Upper lobe of left lung (tissue), 6 donors: ENCODE measurements at regions not wholly inside any gene's neighbourhood (a gene's known extent, or its start where the extent isn't known, plus 50 kb on each side); places are given as distances from the start of the nearest gene placed in this dataset.

Experiments
- ATAC-seq, 2 donors: fragments of 200-7000 bp; cut with Tn5 transposase; one replicate each; pipeline ENCODE4 v1.9.1; 2022; ENCODE audit warnings: mild to moderate bottlenecking in 2 of 2, moderate library complexity in 2 of 2; ENCODE audit not compliant: low FRiP score in 2 of 2
- DNase-seq, 2 donors: peaks; one replicate each; pipeline ENCODE4 v3.0.0-alpha.2; 2019 to 2020
- H3K27ac ChIP-seq, 4 donors: fragments of 200-600 bp; sonication (generic); one replicate each; pipeline ENCODE4 v1.5.1; 2016 to 2019
- H3K27me3 ChIP-seq, 4 donors: fragments of 200-600 bp; sonication (generic); one replicate each; pipeline ENCODE4 v1.5.1; 2017 to 2019
- H3K36me3 ChIP-seq, 4 donors: fragments of 200-600 bp; sonication (generic); one replicate each; pipeline ENCODE4 v1.5.1; 2016 to 2019
- H3K4me1 ChIP-seq, 4 donors: fragments of 200-600 bp; sonication (generic); one replicate each; pipeline ENCODE4 v1.5.1; 2018 to 2019
- H3K4me3 ChIP-seq, 4 donors: fragments of 200-600 bp; sonication (generic); one replicate each; pipeline ENCODE4 v1.5.1; 2017 to 2019; ENCODE audit warnings: mild to moderate bottlenecking in 2 of 4, moderate library complexity in 1 of 4
- H3K9me3 ChIP-seq, 4 donors: fragments of 200-600 bp; sonication (generic); one replicate each; pipeline ENCODE4 v1.5.1; 2018 to 2019
- CTCF ChIP-seq, 6 experiments: fragments of 450-650 bp in 4 of 6; fragments of 200-600 bp in 2 of 6; sonication (generic) in 2 of 6; IDR thresholded peaks; one replicate each; pipeline ENCODE4 v1.5.1; 2016 to 2019; ENCODE audit warnings: antibody characterized with exemption in 6 of 6
- EP300 ChIP-seq, 4 donors: sonication (generic); formaldehyde crosslinking; IDR thresholded peaks; one replicate each; pipeline ENCODE4 v1.5.1; 2017; ENCODE audit warnings: antibody characterized with exemption in 4 of 4, control low read depth in 2 of 4
- POLR2A ChIP-seq, 4 donors: fragments of 450-650 bp; IDR thresholded peaks; one replicate each; pipeline ENCODE4 v1.5.1; 2016 to 2017; ENCODE audit warnings: antibody characterized with exemption in 4 of 4, mild to moderate bottlenecking in 2 of 4
- POLR2AphosphoS5 ChIP-seq, 2 donors: sonication (generic); formaldehyde crosslinking; IDR thresholded peaks; one replicate each; pipeline ENCODE4 v1.5.1; 2017; ENCODE audit warnings: antibody characterized with exemption in 2 of 2
- WGBS, 2 donors: methylation state at CpG; one replicate each; pipeline ENCODE4 v1.1.5; 2017 to 2018; 5-methylcytosine and 5-hydroxymethylcytosine counted together
- donor health status: DM: no; HTN: no; CAD: no; lungs with moderate emphysema.
- donor health status: DM: no; HTN: yes; CAD: no; lungs with severe emphysema.

- WGBS, 2 donors: 91 to 100% methylated on average over 1 of the region's 1 CpG
- no peak for DNase-seq
- Histone ChIP-seq H3K4me1 (no peaks in the 10 kb centered on the region), H3K36me3 (no peaks in the 10 kb centered on the region), H3K9me3 (no peaks in the 10 kb centered on the region), H3K4me3 (no peak overlapping the region), H3K27ac (no peak overlapping the region), H3K27me3 (no peaks in the 10 kb centered on the region)
- no peak for ATAC-seq
- no peak for TF ChIP-seq POLR2AphosphoS5 (IDR thresholded peaks at IDR 0.05)
Observed at GRCh38 chr6:80436663-80437062, 330.2 kb downstream of the BCKDHB start.

- WGBS, 2 donors: 87 to 92% methylated on average over 5 of the region's 5 CpGs
- Histone ChIP-seq H3K9me3 (no peaks in the 10 kb centered on the region), H3K36me3 (no peaks in the 10 kb centered on the region), H3K27ac (no peak overlapping the region), H3K27me3 (no peaks in the 10 kb centered on the region), H3K4me1 (no peaks in the 10 kb centered on the region), H3K4me3 (no peak overlapping the region)
- ATAC-seq (no peak), DNase-seq (no peak)
- TF ChIP-seq POLR2AphosphoS5 (IDR thresholded peaks at IDR 0.05) (no peak), CTCF (IDR thresholded peaks at IDR 0.05) (no peak), EP300 (IDR thresholded peaks at IDR 0.05) (no peak), POLR2A (IDR thresholded peaks at IDR 0.05) (no peak)
Observed at GRCh38 chr6:80435457-80435856, 329.0 kb downstream of the BCKDHB start.

DNA sequence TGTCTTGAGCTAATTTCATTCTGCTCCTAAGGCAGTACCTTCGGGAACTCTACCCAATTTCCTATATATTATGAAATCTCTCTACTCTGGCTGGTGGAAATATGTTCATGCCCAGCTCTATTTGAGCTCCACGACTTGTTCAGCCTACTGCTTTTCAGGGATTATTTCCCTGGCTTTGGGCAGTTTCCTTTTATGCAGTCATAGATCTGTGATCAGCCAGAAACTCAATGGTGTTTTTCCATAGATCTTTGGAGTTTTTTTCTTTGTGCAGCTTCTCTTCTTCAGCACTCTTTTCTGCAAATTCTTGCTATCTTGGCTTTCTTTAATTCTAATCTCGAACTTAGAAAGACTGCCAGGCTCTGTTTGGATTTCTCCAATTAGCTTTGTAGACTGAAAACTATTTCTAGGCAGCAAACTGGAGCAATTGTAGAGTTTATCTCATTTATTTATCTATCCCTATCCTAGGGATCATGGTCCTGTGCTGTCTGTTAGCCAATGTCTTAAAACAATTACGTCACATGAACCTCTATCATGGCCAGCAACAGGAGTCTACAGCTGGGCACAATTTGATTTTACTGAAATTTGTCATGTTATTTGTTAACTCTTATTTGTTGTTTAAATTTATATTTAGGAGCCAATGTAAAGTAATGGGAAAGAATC is 328.4 kb downstream of the BCKDHB start:
- H3K36me3 ChIP-seq: no peaks in the 10 kb centered on the region
- no peaks in the 10 kb centered on the region for H3K9me3 ChIP-seq
- no peak overlapping the region for H3K27ac ChIP-seq
- no peak for DNase-seq
- no peak overlapping the region for H3K4me3 ChIP-seq
- WGBS, 2 donors: 73 to 83% methylated on average over 4 of the region's 4 CpGs
- TF ChIP-seq POLR2A (IDR thresholded peaks at IDR 0.05) (no peak), POLR2AphosphoS5 (IDR thresholded peaks at IDR 0.05) (no peak), EP300 (IDR thresholded peaks at IDR 0.05) (no peak), CTCF (IDR thresholded peaks at IDR 0.05) (no peak)
- peak in 1 of 2 donors; percentile 51 for ATAC-seq
- H3K4me1 ChIP-seq: no peaks in the 10 kb centered on the region
- no peaks in the 10 kb centered on the region for H3K27me3 ChIP-seq

GRCh38 chr6:80433673-80434025 is 327.2 kb downstream of the BCKDHB start:
- DNase-seq (no peak), ATAC-seq (no peak)
- Histone ChIP-seq H3K36me3 (no peaks in the 10 kb centered on the region), H3K4me3 (no peak overlapping the region), H3K9me3 (no peaks in the 10 kb centered on the region), H3K4me1 (no peaks in the 10 kb centered on the region), H3K27ac (no peak overlapping the region), H3K27me3 (no peaks in the 10 kb centered on the region)
- WGBS, 2 donors: 60 to 68% methylated on average over 2 of the region's 2 CpGs
- TF ChIP-seq EP300 (IDR thresholded peaks at IDR 0.05) (no peak), CTCF (IDR thresholded peaks at IDR 0.05) (no peak), POLR2A (IDR thresholded peaks at IDR 0.05) (no peak), POLR2AphosphoS5 (IDR thresholded peaks at IDR 0.05) (no peak)

DNA sequence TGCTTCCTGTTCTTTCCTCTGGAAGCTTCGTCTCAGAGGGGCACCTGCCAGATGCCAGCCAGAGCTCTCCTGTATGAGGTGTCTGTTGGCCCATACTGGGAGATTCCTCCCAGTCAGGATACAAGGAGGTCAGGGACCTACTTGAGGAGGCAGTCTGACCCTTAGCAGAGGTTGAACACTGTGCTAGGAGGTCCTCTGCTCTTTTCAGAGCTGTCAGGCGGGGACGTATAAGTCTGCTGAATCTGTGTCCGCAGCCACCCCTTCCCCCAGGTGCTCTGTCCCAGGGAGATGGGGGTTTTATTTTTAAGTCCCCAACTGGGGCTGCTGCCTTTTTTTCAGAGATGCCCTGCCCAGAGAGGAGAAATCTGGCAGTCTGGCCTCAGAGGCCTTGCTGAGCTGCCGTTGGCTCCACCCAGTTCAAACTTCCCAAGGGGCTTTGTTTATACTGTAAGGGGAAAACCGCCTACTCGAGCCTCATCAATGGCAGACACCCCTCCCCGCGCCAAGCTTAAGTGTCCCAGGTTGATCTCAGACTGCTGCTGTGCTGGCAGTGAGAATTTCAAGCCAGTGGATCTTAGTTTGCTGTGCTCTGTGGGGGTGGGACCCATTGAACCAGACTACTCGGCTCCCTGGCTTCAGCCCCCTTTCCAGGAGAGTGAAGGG is 326.7 kb downstream of the BCKDHB start:
- no peak for ATAC-seq
- H3K4me3 ChIP-seq: no peak overlapping the region
- no peaks in the 10 kb centered on the region for H3K9me3 ChIP-seq
- no peak for DNase-seq
- H3K27ac ChIP-seq: no peak overlapping the region
- WGBS, 2 donors: 70 to 71% methylated on average over 7 to 10 of the region's 10 CpGs
- H3K4me1 ChIP-seq: no peaks in the 10 kb centered on the region
- TF ChIP-seq EP300 (IDR thresholded peaks at IDR 0.05): no peak
- no peak for TF ChIP-seq CTCF (IDR thresholded peaks at IDR 0.05)
- TF ChIP-seq POLR2A (IDR thresholded peaks at IDR 0.05): no peak
- no peak for TF ChIP-seq POLR2AphosphoS5 (IDR thresholded peaks at IDR 0.05)
- no peaks in the 10 kb centered on the region for H3K27me3 ChIP-seq
- H3K36me3 ChIP-seq: no peaks in the 10 kb centered on the region
